H1 (cell line): ENCODE measurements at regions not wholly inside any gene's neighbourhood (a gene's known extent, or its start where the extent isn't known, plus 50 kb on each side); places are given as distances from the start of the nearest gene placed in this dataset.

ENCODE experiments used
- CTCF ChIA-PET: fragments of 300-600 bp; sonication (Branson Sonifier 250); formaldehyde crosslinking; loops from one replicate; lab custom pipeline; 2021; ENCODE audit not compliant: partially characterized antibody; lab: Charles Lee
- POLR2A ChIA-PET: fragments of 300-600 bp; sonication (Branson Sonifier 250); formaldehyde crosslinking; loops from one replicate; lab custom pipeline; 2021; ENCODE audit warnings: inconsistent platforms; ENCODE audit not compliant: partially characterized antibody; lab: Charles Lee
- DNase-seq, 2 experiments: peaks; one replicate each; pipeline versions ENCODE4 v3.0.0 to v3.0.0-alpha.2; 2010 to 2022; ENCODE audit warnings: low spot score in 2 of 2, low read depth in 1 of 2, mixed read lengths in 1 of 2
- FAIRE-seq: peaks from 2 replicates; lab custom pipeline; 2011; peaks lifted over from hg19 to GRCh38; lab: Jason Lieb, UNC
- H2AFZ ChIP-seq: 2 replicates; pipeline ENCODE4 v1.8.1; 2012; ENCODE audit warnings: low read length, inconsistent platforms
- H2AK5ac ChIP-seq: 2 replicates; pipeline ENCODE4 v1.6.1; 2013; ENCODE audit warnings: low read depth, low read length
- H2BK120ac ChIP-seq: replicated peaks from 2 replicates; pipeline ENCODE3; 2013; ENCODE audit warnings: low read depth, low read length, inconsistent platforms
- H2BK12ac ChIP-seq: 2 replicates; pipeline ENCODE4 v1.6.1; 2013; ENCODE audit warnings: low read depth, low read length
- H2BK15ac ChIP-seq: 2 replicates; pipeline ENCODE4 v1.6.1; 2013; ENCODE audit warnings: low read length
- H2BK20ac ChIP-seq: 2 replicates; pipeline ENCODE4 v1.6.1; 2013; ENCODE audit warnings: low read length
- H2BK5ac ChIP-seq: 2 replicates; pipeline ENCODE4 v1.6.1; 2013; ENCODE audit warnings: low read depth, low read length
- H3K14ac ChIP-seq: 2 replicates; pipeline ENCODE4 v1.6.1; 2013; ENCODE audit warnings: inconsistent platforms; ENCODE audit not compliant: insufficient read length
- H3K18ac ChIP-seq: 2 replicates; pipeline ENCODE4 v1.6.1; 2013; ENCODE audit warnings: low read length; ENCODE audit errors: extremely low read depth
- H3K23ac ChIP-seq: 2 replicates; pipeline ENCODE4 v1.6.1; 2013; ENCODE audit warnings: inconsistent platforms; ENCODE audit not compliant: insufficient read length
- H3K23me2 ChIP-seq: 2 replicates; pipeline ENCODE4 v1.6.1; 2013; ENCODE audit warnings: low read depth, low read length
- H3K27ac ChIP-seq: 2 replicates; pipeline ENCODE4 v1.6.1; 2011; ENCODE audit warnings: low read depth, low read length, inconsistent platforms
- H3K27me3 ChIP-seq, 4 experiments: replicated peaks in 1 of 4; 1 replicate in 1 of 4; 2 replicates in 3 of 4; pipeline versions ENCODE4 v1.6.1 to v1.8.1; 2011 to 2013; ENCODE audit warnings: low read length in 3 of 4, mild to moderate bottlenecking in 3 of 4, inconsistent platforms in 2 of 4, mixed read lengths in 2 of 4, moderate library complexity in 1 of 4; ENCODE audit not compliant: control insufficient read depth in 3 of 4, insufficient read depth in 3 of 4; ENCODE audit errors: extremely low read depth in 1 of 4
- H3K36me3 ChIP-seq, 4 experiments: 2 replicates each; pipeline versions ENCODE4 v1.6.1 to v1.8.1; 2011 to 2013; ENCODE audit warnings: mild to moderate bottlenecking in 4 of 4, low read length in 3 of 4, moderate library complexity in 2 of 4, control low read depth in 1 of 4, inconsistent platforms in 1 of 4; ENCODE audit not compliant: insufficient read depth in 4 of 4, control insufficient read depth in 2 of 4
- H3K4ac ChIP-seq: replicated peaks from 2 replicates; pipeline ENCODE3; 2013; ENCODE audit warnings: low read length, low read depth, mixed read lengths, inconsistent platforms; ENCODE audit not compliant: insufficient read length
- H3K4me1 ChIP-seq, 4 experiments: replicated peaks in 1 of 4; 1 replicate in 1 of 4; 2 replicates in 3 of 4; pipeline versions ENCODE4 v1.6.1 to v1.8.1; 2011 to 2013; ENCODE audit warnings: low read length in 3 of 4, inconsistent platforms in 2 of 4, mixed read lengths in 1 of 4; ENCODE audit not compliant: insufficient read depth in 4 of 4, control insufficient read depth in 3 of 4
- H3K4me2 ChIP-seq, 2 experiments: 2 replicates each; pipeline versions ENCODE4 v1.6.1 to v1.8.1; 2011 to 2013; ENCODE audit warnings: low read depth in 2 of 2, low read length in 2 of 2, control low read depth in 1 of 2, inconsistent platforms in 1 of 2, mild to moderate bottlenecking in 1 of 2; ENCODE audit not compliant: insufficient read depth in 1 of 2
- H3K4me3 ChIP-seq, 4 experiments: fragments of 200-600, 300-600 bp in 1 of 4; sonication (generic), shearing (Covaris generic), sonication (Bioruptor Twin) in 1 of 4; 2 replicates each; pipeline versions ENCODE4 v1.5.1 to v1.8.1; 2011 to 2016; ENCODE audit warnings: low read length in 4 of 4, low read depth in 3 of 4, control low read depth in 2 of 4, inconsistent platforms in 2 of 4, mild to moderate bottlenecking in 2 of 4, mixed read lengths in 1 of 4, moderate library complexity in 1 of 4; ENCODE audit not compliant: insufficient read depth in 2 of 4; ENCODE audit errors: extremely low read depth in 1 of 4
- H3K56ac ChIP-seq: replicated peaks from 2 replicates; pipeline ENCODE3; 2013; ENCODE audit warnings: low read depth, mild to moderate bottlenecking, mixed read lengths, low read length, inconsistent platforms; ENCODE audit not compliant: insufficient read length
- H3K79me1 ChIP-seq: 2 replicates; pipeline ENCODE4 v1.6.1; 2013; ENCODE audit warnings: low read depth, low read length, control low read depth
- H3K79me2 ChIP-seq, 2 experiments: 2 replicates each; pipeline versions ENCODE4 v1.6.1 to v1.8.1; 2012 to 2013; ENCODE audit warnings: low read length in 2 of 2, mild to moderate bottlenecking in 2 of 2, inconsistent platforms in 1 of 2; ENCODE audit not compliant: insufficient read depth in 2 of 2, control insufficient read depth in 1 of 2
- H3K9ac ChIP-seq, 4 experiments: replicated peaks in 1 of 4; 1 replicate in 1 of 4; 2 replicates in 3 of 4; pipeline versions ENCODE4 v1.6.1 to v1.8.1; 2011 to 2013; ENCODE audit warnings: low read depth in 3 of 4, low read length in 3 of 4, control low read depth in 2 of 4, mild to moderate bottlenecking in 2 of 4, moderate library complexity in 2 of 4, inconsistent platforms in 1 of 4; ENCODE audit errors: extremely low read depth in 1 of 4
- H3K9me3 ChIP-seq, 2 experiments: 2 replicates each; pipeline versions ENCODE4 v1.6.1 to v1.8.1; 2012 to 2013; ENCODE audit warnings: mild to moderate bottlenecking in 2 of 2, moderate library complexity in 2 of 2, control low read depth in 1 of 2, inconsistent platforms in 1 of 2, low read depth in 1 of 2, low read length in 1 of 2, mixed read lengths in 1 of 2; ENCODE audit not compliant: insufficient read depth in 2 of 2
- H4K20me1 ChIP-seq, 2 experiments: replicated peaks in 1 of 2; 2 replicates each; pipeline versions ENCODE3 to v1.8.1; 2011 to 2013; ENCODE audit warnings: inconsistent platforms in 2 of 2, low read length in 2 of 2, mild to moderate bottlenecking in 1 of 2; ENCODE audit not compliant: insufficient read depth in 2 of 2, control insufficient read depth in 1 of 2
- H4K5ac ChIP-seq: 2 replicates; pipeline ENCODE4 v1.6.1; 2013; ENCODE audit warnings: low read length, low read depth, mixed read lengths, inconsistent platforms; ENCODE audit not compliant: insufficient read length
- H4K8ac ChIP-seq: 2 replicates; pipeline ENCODE4 v1.8.0; 2013; ENCODE audit warnings: mild to moderate bottlenecking, moderate library complexity, low read length, inconsistent platforms; ENCODE audit not compliant: insufficient read depth; ENCODE audit errors: extremely low read depth
- H4K91ac ChIP-seq: replicated peaks from 2 replicates; pipeline ENCODE3; 2013; ENCODE audit warnings: low read length, mixed read lengths, inconsistent platforms; ENCODE audit not compliant: insufficient read length
- BCL11A ChIP-seq, 2 experiments: IDR thresholded peaks; one replicate each; pipeline ENCODE4 v1.6.1; 2011; ENCODE audit warnings: low read depth in 2 of 2, low read length in 2 of 2, mild to moderate bottlenecking in 2 of 2
- BRCA1 ChIP-seq: IDR thresholded peaks from 2 replicates; pipeline ENCODE4 v1.6.1; 2012; ENCODE audit warnings: low read depth, low read length, improper control_type of control experiment
- CTBP2 ChIP-seq: IDR thresholded peaks from 2 replicates; pipeline ENCODE4 v1.7.0; 2011; ENCODE audit warnings: borderline replicate concordance, mild to moderate bottlenecking, moderate library complexity, mixed read lengths, low read length; ENCODE audit not compliant: insufficient read depth, insufficient read length
- EGR1 ChIP-seq: IDR thresholded peaks from 2 replicates; pipeline ENCODE4 v1.6.1; 2011; ENCODE audit warnings: low read depth, low read length, borderline replicate concordance
- EZH2 ChIP-seq: fragments of 200-600 bp; sonication (generic); IDR thresholded peaks from 2 replicates; pipeline ENCODE4 v1.7.1; 2012; ENCODE audit warnings: low read depth, mild to moderate bottlenecking, moderate library complexity, low read length, inconsistent platforms; ENCODE audit not compliant: severe bottlenecking
- FOSL1 ChIP-seq: IDR thresholded peaks from 2 replicates; pipeline ENCODE4 v1.6.1; 2011; ENCODE audit warnings: mild to moderate bottlenecking, low read depth, low read length, moderate library complexity; ENCODE audit not compliant: insufficient read depth
- GABPA ChIP-seq: IDR thresholded peaks from 2 replicates; pipeline ENCODE4 v1.6.1; 2011; ENCODE audit warnings: mild to moderate bottlenecking, low read length, moderate library complexity, borderline replicate concordance; ENCODE audit not compliant: insufficient read depth
- HDAC6 ChIP-seq: IDR thresholded peaks from one replicate; pipeline ENCODE4 v1.7.1; 2012; ENCODE audit warnings: low read depth, mild to moderate bottlenecking, inconsistent platforms, low read length, moderate library complexity
- JUND ChIP-seq: IDR thresholded peaks from 2 replicates; pipeline ENCODE4 v1.6.1; 2011; ENCODE audit warnings: mild to moderate bottlenecking, improper control_type of control experiment, low read length
- POLR2A ChIP-seq, 2 experiments: IDR thresholded peaks; 1 replicate in 1 of 2; 2 replicates in 1 of 2; pipeline ENCODE4 v1.6.1; 2011; ENCODE audit warnings: low read depth in 2 of 2, low read length in 2 of 2, mild to moderate bottlenecking in 2 of 2; ENCODE audit errors: control extremely low read depth in 1 of 2
- SAP30 ChIP-seq: fragments of 300-600 bp; sonication (generic); IDR thresholded peaks from 2 replicates; pipeline ENCODE4 v1.7.1; 2012; ENCODE audit warnings: low read length, moderate library complexity, mild to moderate bottlenecking, inconsistent platforms; ENCODE audit not compliant: insufficient read depth, insufficient replicate concordance
- SIX5 ChIP-seq: IDR thresholded peaks from 2 replicates; pipeline ENCODE4 v1.6.1; 2011; ENCODE audit warnings: mild to moderate bottlenecking, low read depth, low read length
- TAF1 ChIP-seq: IDR thresholded peaks from 2 replicates; pipeline ENCODE4 v1.6.1; 2011; ENCODE audit warnings: mild to moderate bottlenecking, low read depth, low read length
- TCF12 ChIP-seq: IDR thresholded peaks from 2 replicates; pipeline ENCODE4 v1.6.1; 2011; ENCODE audit warnings: low read depth, mild to moderate bottlenecking, low read length
- USF2 ChIP-seq: IDR thresholded peaks from 2 replicates; pipeline ENCODE4 v1.6.1; 2011; ENCODE audit warnings: low read length, improper control_type of control experiment
- WGBS, 2 experiments: shearing (Covaris generic) in 1 of 2; methylation state at CpG; one replicate each; pipeline versions ENCODE4 v1.1.6 to v1.1.7; 2013 to 2015; ENCODE audit warnings: low lambda C conversion rate in 2 of 2, mixed read lengths in 2 of 2, inconsistent platforms in 1 of 2, low coverage in 1 of 2, missing lambda C conversion rate in 1 of 2; ENCODE audit not compliant: insufficient replicate concordance in 2 of 2, insufficient coverage in 1 of 2, insufficient read length in 1 of 2; ENCODE audit errors: extremely low coverage in 1 of 2, missing lambda C conversion rate in 1 of 2; 5-methylcytosine and 5-hydroxymethylcytosine counted together

GRCh38 chr7:9516662-9517061 lies 1083.3 kb downstream of the NXPH1 start:
- Histone ChIP-seq H3K36me3 (no peaks in the 10 kb centered on the region), H4K8ac (no peak overlapping the region), H3K79me2 (no peaks in the 10 kb centered on the region), H3K9ac (no peak overlapping the region), H3K4me1 (no peaks in the 10 kb centered on the region), H3K9me3 (no peaks in the 10 kb centered on the region), H2AK5ac (no peak overlapping the region), H2BK5ac (no peak overlapping the region), H2BK12ac (no peak overlapping the region), H3K4ac (no peak overlapping the region), H3K23me2 (no peaks in the 10 kb centered on the region), H3K4me2 (no peak overlapping the region), H3K18ac (no peak overlapping the region), H4K5ac (no peak overlapping the region), H3K27me3 (no peaks in the 10 kb centered on the region), H3K56ac (no peak overlapping the region), H2BK20ac (no peak overlapping the region), H3K79me1 (no peaks in the 10 kb centered on the region), H4K20me1 (peaks cover 0 to 2% of the 10 kb centered on the region in 2 experiments), H2BK15ac (no peak overlapping the region), H3K27ac (no peak overlapping the region), H3K23ac (no peak overlapping the region), H3K14ac (no peak overlapping the region), H4K91ac (no peak overlapping the region), H2AFZ (no peak overlapping the region), H2BK120ac (no peak overlapping the region), H3K4me3 (no peak overlapping the region)
- no peak for DNase-seq
- WGBS, 2 experiments = 81% methylated on average over 4 of the region's 4 CpGs; no CpG with 5 or more reads in 1 of the 2 experiments
- no peak for FAIRE-seq
- CTCF ChIA-PET = no interaction called here
- POLR2A ChIA-PET = no interaction called here
- no peak for TF ChIP-seq CTBP2
- no peak for TF ChIP-seq GABPA
- no peak for TF ChIP-seq SIX5
- TF ChIP-seq BRCA1 = no peak
- no peak for TF ChIP-seq POLR2A (IDR thresholded peaks at IDR 0.05; ENCODE audit: control extremely low read depth in 1 of 2, low read depth in 2 of 2, low read length in 2 of 2)
- no peak for TF ChIP-seq BCL11A (IDR thresholded peaks at IDR 0.05; ENCODE audit: low read depth in 2 of 2, low read length in 2 of 2)
- TF ChIP-seq SAP30 = no peak
- no peak for TF ChIP-seq JUND
- no peak for TF ChIP-seq TCF12
- TF ChIP-seq TAF1 = no peak
- no peak for TF ChIP-seq USF2
- TF ChIP-seq FOSL1 = no peak
- no peak for TF ChIP-seq HDAC6
- no peak for TF ChIP-seq EGR1
- TF ChIP-seq EZH2 = no peak
